Right lobe of liver (tissue), 4 donors: ENCODE measurements at regions not wholly inside any gene's neighbourhood (a gene's known extent, or its start where the extent isn't known, plus 50 kb on each side); places are given as distances from the start of the nearest gene placed in this dataset.

Source experiments
- CTCF ChIP-seq, 4 donors: fragments of 200-600 bp in 3 of 4; fragments of 450-650 bp in 1 of 4; IDR thresholded peaks; one replicate each; pipeline versions ENCODE4 v1.5.1 to v1.8.0; 2016 to 2022; ENCODE audit warnings: antibody characterized with exemption in 4 of 4, mild to moderate bottlenecking in 2 of 4
- POLR2A ChIP-seq: fragments of 450-650 bp; IDR thresholded peaks from one replicate; pipeline ENCODE4 v1.6.1; 2017; ENCODE audit warnings: antibody characterized with exemption, mild to moderate bottlenecking
- donor health status: DM: no; HTN: no; CAD: no.
- donor health status: DM: no; HTN: no; CAD: no.
- donor health status: DM: no; HTN: yes; CAD: no.

GRCh38 chr18:78309924-78310323, 669.7 kb upstream of the SALL3 start:
- TF ChIP-seq POLR2A (no peak), CTCF (IDR thresholded peaks at IDR 0.05) (no peak)
